ENCODE measurements at regions not wholly inside any gene's neighbourhood (a gene's known extent, or its start where the extent isn't known, plus 50 kb on each side); places are given as distances from the start of the nearest gene placed in this dataset.

DNA sequence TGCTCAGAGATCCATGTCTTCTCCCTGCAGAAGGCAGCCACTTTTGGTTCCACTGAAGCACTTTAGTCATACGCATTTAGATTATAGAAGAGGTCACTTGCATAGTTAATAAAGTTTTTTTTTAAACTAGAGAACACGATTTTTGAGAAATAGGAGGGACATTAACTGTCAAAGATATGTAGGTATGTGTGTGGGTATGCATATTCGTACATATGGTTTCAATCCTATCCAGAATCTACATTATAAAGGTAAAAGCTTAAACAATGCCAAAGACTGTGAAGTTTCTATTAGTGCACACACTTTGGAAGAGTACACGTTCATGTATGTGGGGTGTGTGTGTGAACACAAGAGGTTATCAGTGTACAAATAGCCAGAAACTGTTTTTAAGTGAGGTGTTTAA lies 103.2 kb downstream of the BTBD3 start:
- TF ChIP-seq POLR2A (IDR thresholded peaks at IDR 0.05): no peak
- TF ChIP-seq, protein P1, sequence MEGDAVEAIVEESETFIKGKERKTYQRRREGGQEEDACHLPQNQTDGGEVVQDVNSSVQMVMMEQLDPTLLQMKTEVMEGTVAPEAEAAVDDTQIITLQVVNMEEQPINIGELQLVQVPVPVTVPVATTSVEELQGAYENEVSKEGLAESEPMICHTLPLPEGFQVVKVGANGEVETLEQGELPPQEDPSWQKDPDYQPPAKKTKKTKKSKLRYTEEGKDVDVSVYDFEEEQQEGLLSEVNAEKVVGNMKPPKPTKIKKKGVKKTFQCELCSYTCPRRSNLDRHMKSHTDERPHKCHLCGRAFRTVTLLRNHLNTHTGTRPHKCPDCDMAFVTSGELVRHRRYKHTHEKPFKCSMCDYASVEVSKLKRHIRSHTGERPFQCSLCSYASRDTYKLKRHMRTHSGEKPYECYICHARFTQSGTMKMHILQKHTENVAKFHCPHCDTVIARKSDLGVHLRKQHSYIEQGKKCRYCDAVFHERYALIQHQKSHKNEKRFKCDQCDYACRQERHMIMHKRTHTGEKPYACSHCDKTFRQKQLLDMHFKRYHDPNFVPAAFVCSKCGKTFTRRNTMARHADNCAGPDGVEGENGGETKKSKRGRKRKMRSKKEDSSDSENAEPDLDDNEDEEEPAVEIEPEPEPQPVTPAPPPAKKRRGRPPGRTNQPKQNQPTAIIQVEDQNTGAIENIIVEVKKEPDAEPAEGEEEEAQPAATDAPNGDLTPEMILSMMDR (IDR thresholded peaks at IDR 0.05): no peak
